Adrenal gland (tissue), 9 donors: ENCODE measurements at regions not wholly inside any gene's neighbourhood (a gene's known extent, or its start where the extent isn't known, plus 50 kb on each side); places are given as distances from the start of the nearest gene placed in this dataset.

ENCODE experiments used
- DNase-seq, 7 donors: peaks; one replicate each; pipeline ENCODE4 v3.0.0-alpha.2; 2019 to 2020
- H3K27ac ChIP-seq, 5 donors: fragments of 200-600 bp; sonication (generic) in 4 of 5; 1 replicate in 3 of 5; 2 replicates in 2 of 5; pipeline versions ENCODE4 v1.5.1 to v1.8.0; 2016 to 2020; ENCODE audit warnings: mild to moderate bottlenecking in 1 of 5
- H3K27me3 ChIP-seq: fragments of 200-600 bp; 2 replicates; pipeline ENCODE4 v1.8.0; 2021
- H3K36me3 ChIP-seq, 2 donors: fragments of 200-600 bp; replicated peaks in 1 of 2; 1 replicate in 1 of 2; 2 replicates in 1 of 2; pipeline versions ENCODE4 v1.5.1 to v1.8.0; 2018 to 2022
- H3K4me1 ChIP-seq, 2 donors: fragments of 200-600 bp; replicated peaks in 1 of 2; 1 replicate in 1 of 2; 2 replicates in 1 of 2; pipeline versions ENCODE4 v1.5.1 to v1.8.0; 2018 to 2021
- H3K4me3 ChIP-seq, 4 donors: fragments of 200-600 bp; sonication (generic) in 3 of 4; one replicate each; pipeline ENCODE4 v1.5.1; 2016 to 2018
- H3K9me3 ChIP-seq, 3 donors: fragments of 200-600 bp; sonication (generic) in 1 of 3; replicated peaks in 1 of 3; 1 replicate in 2 of 3; 2 replicates in 1 of 3; pipeline versions ENCODE4 v1.5.1 to v1.8.0; 2016 to 2021
- POLR2A ChIP-seq, 2 donors: fragments of 450-650 bp; IDR thresholded peaks; one replicate each; pipeline ENCODE4 v1.6.1; 2017; ENCODE audit warnings: antibody characterized with exemption in 2 of 2, mild to moderate bottlenecking in 2 of 2, moderate library complexity in 1 of 2
- WGBS, 4 donors: extraction: QIAGEN DNeasy Blood & Tissue Kit in 2 of 4; methylation state at CpG; one replicate each; pipeline versions ENCODE4 v1.1.5 to v1.1.7; 2013 to 2017; 5-methylcytosine and 5-hydroxymethylcytosine counted together
- intact Hi-C, 2 donors: fragments of 100-400 bp; cut with DNase I; formaldehyde crosslinking; loops; one replicate each; pipeline versions ENCODE4 v1.14.1 to v1.15.0; 2022 to 2023
- TF ChIP-seq, protein P1 (sequence below), 6 experiments: fragments of 450-650 bp in 4 of 6; fragments of 200-600 bp in 2 of 6; sonication (generic) in 1 of 6; IDR thresholded peaks; 1 replicate in 5 of 6; 2 replicates in 1 of 6; pipeline versions ENCODE4 v1.5.1 to v1.8.0; 2016 to 2021; ENCODE audit warnings: antibody characterized with exemption in 6 of 6, mild to moderate bottlenecking in 2 of 6, moderate library complexity in 1 of 6
- donor health status: healthy with polysubstance abuse.
- donor health status: Bipolar disorder and iron deficiency.
- donor health status: DM: yes; HTN: yes; CAD: no.
- donor health status: DM: no; HTN: no; CAD: no.
- donor health status: DM: no; HTN: no; CAD: no.

DNA sequence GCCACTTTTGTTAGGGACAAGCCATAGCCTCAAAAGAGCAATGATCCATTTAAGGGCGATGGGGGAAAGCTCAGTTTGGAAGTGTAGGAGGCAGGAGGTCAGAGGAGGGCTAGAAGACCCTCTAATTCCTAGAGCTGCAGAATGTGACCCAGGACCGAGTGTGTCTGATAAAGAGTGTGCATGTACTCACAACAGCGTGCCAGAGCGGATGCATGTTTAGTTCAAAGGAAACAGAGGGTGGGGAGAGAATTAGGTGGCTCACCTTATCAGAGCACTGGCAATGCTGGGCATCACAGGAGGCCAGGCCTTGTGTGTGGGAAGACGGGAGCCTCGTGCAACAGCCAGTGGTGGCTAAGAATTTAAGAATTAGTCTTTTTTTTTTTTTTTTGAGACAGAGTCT, 133.9 kb upstream of the COBL start:
- TF ChIP-seq POLR2A (IDR thresholded peaks at IDR 0.05), result no peak
- TF ChIP-seq, protein P1, sequence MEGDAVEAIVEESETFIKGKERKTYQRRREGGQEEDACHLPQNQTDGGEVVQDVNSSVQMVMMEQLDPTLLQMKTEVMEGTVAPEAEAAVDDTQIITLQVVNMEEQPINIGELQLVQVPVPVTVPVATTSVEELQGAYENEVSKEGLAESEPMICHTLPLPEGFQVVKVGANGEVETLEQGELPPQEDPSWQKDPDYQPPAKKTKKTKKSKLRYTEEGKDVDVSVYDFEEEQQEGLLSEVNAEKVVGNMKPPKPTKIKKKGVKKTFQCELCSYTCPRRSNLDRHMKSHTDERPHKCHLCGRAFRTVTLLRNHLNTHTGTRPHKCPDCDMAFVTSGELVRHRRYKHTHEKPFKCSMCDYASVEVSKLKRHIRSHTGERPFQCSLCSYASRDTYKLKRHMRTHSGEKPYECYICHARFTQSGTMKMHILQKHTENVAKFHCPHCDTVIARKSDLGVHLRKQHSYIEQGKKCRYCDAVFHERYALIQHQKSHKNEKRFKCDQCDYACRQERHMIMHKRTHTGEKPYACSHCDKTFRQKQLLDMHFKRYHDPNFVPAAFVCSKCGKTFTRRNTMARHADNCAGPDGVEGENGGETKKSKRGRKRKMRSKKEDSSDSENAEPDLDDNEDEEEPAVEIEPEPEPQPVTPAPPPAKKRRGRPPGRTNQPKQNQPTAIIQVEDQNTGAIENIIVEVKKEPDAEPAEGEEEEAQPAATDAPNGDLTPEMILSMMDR (IDR thresholded peaks at IDR 0.05), result no peak
- Histone ChIP-seq H3K27ac (no peak overlapping the region), H3K27me3 (no peaks in the 10 kb centered on the region), H3K4me1 (no peaks in the 10 kb centered on the region), H3K36me3 (no peaks in the 10 kb centered on the region), H3K9me3 (no peaks in the 10 kb centered on the region), H3K4me3 (no peak overlapping the region)
- no peak for DNase-seq
- 87 to 93% (median 91%) methylated on average over 6 of the region's 6 CpGs for WGBS, 4 donors
- intact Hi-C loops, result no loop called here

DNA sequence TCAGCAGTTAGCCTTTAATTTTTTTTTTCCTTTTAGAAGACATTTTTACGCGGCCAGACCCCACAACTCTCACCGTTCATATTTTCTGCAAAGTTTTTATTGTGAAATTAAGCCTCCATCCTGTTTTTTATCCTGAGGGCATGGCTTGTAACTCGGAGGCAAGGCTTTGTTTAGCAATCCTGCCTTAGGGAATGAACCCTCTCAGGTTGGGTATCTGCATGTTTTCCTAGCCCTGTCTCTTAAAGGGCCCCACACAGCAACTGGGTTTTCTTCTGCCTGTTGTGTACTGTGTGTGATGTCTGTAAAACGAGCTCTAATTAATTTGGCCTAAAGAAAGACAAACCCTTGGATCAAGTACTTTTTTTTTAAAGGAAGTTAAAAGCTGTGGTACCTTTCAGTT, 130.2 kb upstream of the COBL start:
- 53 to 75% (median 58%) methylated on average over 5 of the region's 5 CpGs for whole genome bisulfite sequencing, 4 donors
- Histone ChIP-seq H3K4me3 (no peak overlapping the region), H3K27me3 (no peaks in the 10 kb centered on the region), H3K27ac (no peak overlapping the region), H3K4me1 (no peaks in the 10 kb centered on the region), H3K36me3 (no peaks in the 10 kb centered on the region), H3K9me3 (no peaks in the 10 kb centered on the region)
- intact Hi-C loops, result no loop called here
- TF ChIP-seq, protein P1 (IDR thresholded peaks at IDR 0.05), result no peak
- no peak for TF ChIP-seq POLR2A (IDR thresholded peaks at IDR 0.05)
- DNase-seq, result no peak

DNA sequence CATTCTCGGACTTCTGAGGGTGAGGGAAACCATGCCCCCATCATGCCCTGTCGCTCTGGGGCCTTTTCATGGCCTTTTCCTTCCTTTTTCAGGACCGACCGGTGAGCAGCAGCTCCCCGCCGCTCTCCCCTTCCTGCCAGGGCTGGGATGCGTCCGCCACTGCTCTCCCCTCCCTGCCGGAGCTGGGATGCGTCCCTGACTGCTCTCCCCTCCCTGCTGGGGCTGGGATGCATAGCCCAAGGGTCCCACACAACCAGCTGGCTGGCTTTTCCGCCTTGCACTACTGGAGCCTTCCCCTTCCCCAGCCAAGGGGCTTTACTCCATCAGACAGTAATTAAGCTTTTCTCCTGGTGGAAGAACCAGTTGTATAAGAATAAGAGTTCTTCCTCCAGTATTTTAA, 129.7 kb upstream of the COBL start:
- TF ChIP-seq POLR2A (IDR thresholded peaks at IDR 0.05), result no peak
- TF ChIP-seq, protein P1 (IDR thresholded peaks at IDR 0.05), result no peak
- H3K9me3 ChIP-seq, result no peaks in the 10 kb centered on the region
- H3K27me3 ChIP-seq, result no peaks in the 10 kb centered on the region
- H3K36me3 ChIP-seq, result no peaks in the 10 kb centered on the region
- DNase-seq, result no peak
- H3K4me1 ChIP-seq, result no peaks in the 10 kb centered on the region
- no peak overlapping the region for H3K4me3 ChIP-seq
- 43 to 75% (median 49%) methylated on average over 11 of the region's 11 CpGs for WGBS, 4 donors
- intact Hi-C loops, result no loop called here
- H3K27ac ChIP-seq, result no peak overlapping the region

DNA sequence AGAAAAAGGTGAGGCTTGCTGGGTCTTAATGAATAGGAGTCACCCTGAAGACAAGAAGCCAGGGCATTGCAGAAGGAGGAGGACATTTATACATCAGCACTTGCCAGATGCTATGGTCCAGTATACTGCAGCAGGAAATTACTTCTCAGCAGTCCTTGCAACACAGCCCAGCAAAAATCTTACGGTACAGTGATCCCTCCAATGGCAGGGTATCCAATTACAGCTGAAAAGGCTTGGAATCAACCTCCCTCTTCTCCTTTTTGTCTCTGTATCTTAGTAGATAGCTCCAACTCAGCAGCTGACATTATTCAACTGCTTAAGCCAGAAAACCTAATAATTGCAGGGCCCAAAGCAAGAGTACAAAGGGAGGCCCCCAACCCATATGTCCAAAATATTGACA, 128.3 kb upstream of the COBL start:
- TF ChIP-seq POLR2A (IDR thresholded peaks at IDR 0.05), result no peak
- TF ChIP-seq, protein P1 (IDR thresholded peaks at IDR 0.05), result no peak
- WGBS, 4 donors, result 43 to 60% (median 55%) methylated on average over 1 of the region's 1 CpG
- no peaks in the 10 kb centered on the region for H3K9me3 ChIP-seq
- H3K4me3 ChIP-seq, result no peak overlapping the region
- no peak overlapping the region for H3K27ac ChIP-seq
- intact Hi-C loops, result no loop called here
- no peak for DNase-seq
- no peaks in the 10 kb centered on the region for H3K27me3 ChIP-seq
- no peaks in the 10 kb centered on the region for H3K36me3 ChIP-seq
- no peaks in the 10 kb centered on the region for H3K4me1 ChIP-seq
